A673 (cell line): ENCODE measurements at regions not wholly inside any gene's neighbourhood (a gene's known extent, or its start where the extent isn't known, plus 50 kb on each side); places are given as distances from the start of the nearest gene placed in this dataset.

Experiments used
- BruUV-seq: library from RNA; stranded (reverse); fragments of 400-500 nt; replicated peaks from 2 replicates; lab custom pipeline; 2021; lab: Mats Ljungman, UMichigan
- CTCF ChIA-PET: fragments of 300-600 bp; sonication (Branson Sonifier 250); formaldehyde crosslinking; loops from one replicate; lab custom pipeline; 2022; ENCODE audit warnings: antibody characterized with exemption; lab: Charles Lee
- POLR2A ChIA-PET: fragments of 300-600 bp; sonication (Branson Sonifier 250); formaldehyde crosslinking; loops from one replicate; lab custom pipeline; 2022; ENCODE audit warnings: antibody characterized with exemption; ENCODE audit not compliant: low non-redundant PET; lab: Charles Lee
- DNase-seq: peaks from one replicate; pipeline ENCODE4 v3.0.0-alpha.2; 2015; ENCODE audit warnings: low spot score
- H3K27ac ChIP-seq: fragments of 200-600 bp; sonication (generic); 2 replicates; pipeline ENCODE4 v1.5.1; 2016; ENCODE audit warnings: mixed run types, low read depth, mild to moderate bottlenecking, mixed read lengths, antibody characterized with exemption, low read length; ENCODE audit not compliant: poor library complexity, severe bottlenecking
- H3K27me3 ChIP-seq: fragments of 200-600 bp; sonication (generic); replicated peaks from 2 replicates; pipeline ENCODE4 v1.6.1; 2017; ENCODE audit warnings: mixed run types, low read depth, mild to moderate bottlenecking, mixed read lengths, antibody characterized with exemption, low read length; ENCODE audit not compliant: insufficient read depth, poor library complexity
- H3K36me3 ChIP-seq: fragments of 200-600 bp; sonication (generic); 2 replicates; pipeline ENCODE4 v1.6.1; 2016; ENCODE audit warnings: mixed run types, mild to moderate bottlenecking, mixed read lengths, antibody characterized with exemption, low read length; ENCODE audit not compliant: insufficient read depth, poor library complexity, severe bottlenecking
- H3K4me1 ChIP-seq: fragments of 200-600 bp; sonication (generic); 2 replicates; pipeline ENCODE4 v1.6.1; 2017; ENCODE audit warnings: mixed run types, mild to moderate bottlenecking, mixed read lengths, antibody characterized with exemption, low read length; ENCODE audit not compliant: insufficient read depth, poor library complexity, severe bottlenecking
- H3K4me3 ChIP-seq: fragments of 200-600 bp; sonication (generic); 2 replicates; pipeline ENCODE4 v1.5.1; 2016; ENCODE audit warnings: low read depth, mixed run types, mild to moderate bottlenecking, mixed read lengths, low read length; ENCODE audit not compliant: poor library complexity, severe bottlenecking
- H3K9me3 ChIP-seq: fragments of 200-600 bp; sonication (generic); 2 replicates; pipeline ENCODE4 v1.6.1; 2016; ENCODE audit warnings: mixed run types, low read depth, mild to moderate bottlenecking, mixed read lengths, antibody characterized with exemption, low read length; ENCODE audit not compliant: poor library complexity, severe bottlenecking
- EZH2 ChIP-seq: fragments of 200-600 bp; sonication (generic); IDR thresholded peaks from 2 replicates; pipeline ENCODE4 v1.6.1; 2017; ENCODE audit warnings: borderline replicate concordance, low read depth, mild to moderate bottlenecking, mixed read lengths, antibody characterized with exemption, low read length; ENCODE audit not compliant: poor library complexity, severe bottlenecking
- intact Hi-C: fragments of 100-400 bp; cut with micrococcal nuclease; formaldehyde crosslinking; loops from one replicate; pipeline ENCODE4 v1.10.0; 2022; ENCODE audit not compliant: unreplicated experiment
- TF ChIP-seq, protein P1 (sequence below): fragments of 300-800, 200-600 bp; sonication (generic); conservative IDR thresholded peaks from 2 replicates; pipeline ENCODE4 v1.5.1; 2017; ENCODE audit warnings: low read depth, mild to moderate bottlenecking, antibody characterized with exemption, low read length, moderate library complexity, mixed read lengths

DNA sequence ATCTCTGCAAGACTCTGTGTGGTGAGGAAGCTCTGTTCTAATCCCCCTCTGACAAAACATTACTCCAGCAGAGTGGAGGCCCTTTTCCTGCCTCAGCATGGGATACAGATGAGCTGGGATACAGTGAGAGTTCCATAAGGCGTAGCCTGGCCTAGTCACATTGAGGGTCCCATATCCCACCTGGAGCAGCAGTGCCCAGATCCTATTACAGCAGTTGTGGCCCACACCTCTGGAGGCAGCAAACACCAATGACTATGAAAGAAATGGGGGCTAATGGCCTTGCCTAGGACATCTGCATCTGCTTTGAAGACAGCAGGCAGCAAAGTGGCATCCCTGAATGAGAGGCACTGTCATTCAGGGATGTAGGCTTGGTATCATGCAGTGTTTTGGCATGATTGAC, 534.5 kb downstream of the TDRD15 start:
- ChIA-PET POLR2A (no interaction called here), CTCF (no interaction called here)
- Histone ChIP-seq H3K4me3 (no peak overlapping the region), H3K27me3 (peaks cover 9% of the 10 kb centered on the region), H3K27ac (no peak overlapping the region), H3K36me3 (no peaks in the 10 kb centered on the region), H3K9me3 (no peaks in the 10 kb centered on the region), H3K4me1 (no peaks in the 10 kb centered on the region)
- no TSS peak for BruUV-seq
- intact Hi-C loops, result no loop called here
- DNase-seq, result no peak
- TF ChIP-seq EZH2, result no peak
- TF ChIP-seq, protein P1, sequence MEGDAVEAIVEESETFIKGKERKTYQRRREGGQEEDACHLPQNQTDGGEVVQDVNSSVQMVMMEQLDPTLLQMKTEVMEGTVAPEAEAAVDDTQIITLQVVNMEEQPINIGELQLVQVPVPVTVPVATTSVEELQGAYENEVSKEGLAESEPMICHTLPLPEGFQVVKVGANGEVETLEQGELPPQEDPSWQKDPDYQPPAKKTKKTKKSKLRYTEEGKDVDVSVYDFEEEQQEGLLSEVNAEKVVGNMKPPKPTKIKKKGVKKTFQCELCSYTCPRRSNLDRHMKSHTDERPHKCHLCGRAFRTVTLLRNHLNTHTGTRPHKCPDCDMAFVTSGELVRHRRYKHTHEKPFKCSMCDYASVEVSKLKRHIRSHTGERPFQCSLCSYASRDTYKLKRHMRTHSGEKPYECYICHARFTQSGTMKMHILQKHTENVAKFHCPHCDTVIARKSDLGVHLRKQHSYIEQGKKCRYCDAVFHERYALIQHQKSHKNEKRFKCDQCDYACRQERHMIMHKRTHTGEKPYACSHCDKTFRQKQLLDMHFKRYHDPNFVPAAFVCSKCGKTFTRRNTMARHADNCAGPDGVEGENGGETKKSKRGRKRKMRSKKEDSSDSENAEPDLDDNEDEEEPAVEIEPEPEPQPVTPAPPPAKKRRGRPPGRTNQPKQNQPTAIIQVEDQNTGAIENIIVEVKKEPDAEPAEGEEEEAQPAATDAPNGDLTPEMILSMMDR, result no peak

DNA sequence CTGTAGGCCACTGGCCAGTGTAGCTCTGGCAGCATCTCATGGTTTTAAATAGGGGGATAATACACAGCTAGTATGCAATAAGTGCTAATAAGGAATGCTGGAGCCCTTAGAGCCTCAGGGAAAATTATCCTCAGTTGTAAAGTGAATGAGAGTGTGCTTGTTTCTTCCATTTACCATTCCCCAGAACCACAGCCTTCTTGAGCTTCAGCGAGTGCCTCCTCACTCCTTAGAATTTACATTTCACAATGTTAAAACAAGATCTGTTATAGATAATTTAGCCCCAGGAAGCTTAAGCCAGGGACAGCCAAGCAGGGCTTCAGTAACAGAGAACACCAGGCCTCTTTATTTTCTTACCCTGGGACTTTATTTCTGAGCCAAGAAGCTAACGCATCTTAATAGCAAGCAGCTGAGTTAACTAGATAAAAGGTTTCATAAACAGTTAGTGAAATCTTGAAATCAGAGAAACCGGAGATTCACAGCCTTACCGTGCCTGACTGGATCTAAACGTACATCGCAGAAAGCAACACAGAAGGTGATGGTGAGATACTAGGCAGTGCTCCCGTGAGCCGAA, 535.2 kb downstream of the TDRD15 start:
- Histone ChIP-seq H3K27me3 (peaks cover 12% of the 10 kb centered on the region), H3K4me3 (no peak overlapping the region), H3K36me3 (no peaks in the 10 kb centered on the region), H3K9me3 (no peaks in the 10 kb centered on the region), H3K27ac (no peak overlapping the region), H3K4me1 (no peaks in the 10 kb centered on the region)
- intact Hi-C loops, result no loop called here
- BruUV-seq, result no TSS peak
- ChIA-PET POLR2A (no interaction called here), CTCF (no interaction called here)
- no peak for DNase-seq
- TF ChIP-seq, protein P1, result no peak
- TF ChIP-seq EZH2, result no peak

DNA sequence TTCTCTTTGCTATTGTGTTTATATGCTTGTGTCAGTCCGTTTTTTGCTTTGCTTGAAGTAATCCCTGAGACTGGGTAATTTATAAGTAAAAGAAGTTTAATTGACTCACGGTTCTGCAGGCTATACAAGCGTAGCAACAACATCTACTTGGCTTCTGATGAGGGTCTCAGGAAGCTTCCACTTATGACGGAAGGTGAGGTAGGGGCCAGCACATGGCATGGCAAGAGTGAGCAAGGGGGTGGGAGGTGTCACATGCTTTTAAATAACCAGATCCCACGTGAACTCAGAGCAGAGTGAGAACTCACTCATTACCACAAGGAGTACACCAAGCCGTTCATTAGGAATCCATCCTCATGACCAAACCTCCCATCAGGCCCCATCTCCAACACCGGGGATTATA, 540.3 kb downstream of the TDRD15 start:
- Histone ChIP-seq H3K36me3 (no peaks in the 10 kb centered on the region), H3K27ac (no peak overlapping the region), H3K4me3 (no peak overlapping the region), H3K27me3 (peaks cover 6% of the 10 kb centered on the region), H3K4me1 (no peaks in the 10 kb centered on the region), H3K9me3 (no peaks in the 10 kb centered on the region)
- CTCF ChIA-PET, result no interaction called here
- intact Hi-C loops, result no loop called here
- BruUV-seq, result no TSS peak
- no peak for DNase-seq
- POLR2A ChIA-PET, result no interaction called here
- no peak for TF ChIP-seq EZH2
- TF ChIP-seq, protein P1, result no peak
